Osteocyte (in vitro differentiated cells): ENCODE measurements at regions not wholly inside any gene's neighbourhood (a gene's known extent, or its start where the extent isn't known, plus 50 kb on each side); places are given as distances from the start of the nearest gene placed in this dataset.

Experiments
- DNase-seq: peaks from one replicate; pipeline ENCODE4 v3.0.0; 2021; ENCODE audit warnings: mixed read lengths; ENCODE audit not compliant: unreplicated experiment; ENCODE audit errors: extremely low spot score
- H3K27ac Mint-ChIP-seq: one replicate; pipeline ENCODE4 v1.8.0; 2021; ENCODE audit warnings: mild to moderate bottlenecking, mixed read lengths; ENCODE audit not compliant: unreplicated experiment
- H3K27me3 Mint-ChIP-seq: one replicate; pipeline ENCODE4 v1.8.0; 2021; ENCODE audit warnings: mixed read lengths; ENCODE audit not compliant: unreplicated experiment
- H3K36me3 Mint-ChIP-seq: one replicate; pipeline ENCODE4 v1.8.0; 2021; ENCODE audit warnings: mixed read lengths; ENCODE audit not compliant: unreplicated experiment
- H3K4me1 Mint-ChIP-seq: one replicate; pipeline ENCODE4 v1.8.0; 2021; ENCODE audit warnings: mixed read lengths; ENCODE audit not compliant: unreplicated experiment
- H3K4me3 Mint-ChIP-seq: one replicate; pipeline ENCODE4 v1.8.0; 2021; ENCODE audit warnings: mild to moderate bottlenecking, moderate library complexity, mixed read lengths; ENCODE audit not compliant: unreplicated experiment
- H3K9me3 Mint-ChIP-seq: one replicate; pipeline ENCODE4 v1.8.0; 2021; ENCODE audit warnings: mixed read lengths; ENCODE audit not compliant: unreplicated experiment
- CTCF ChIP-seq: fragments of 200-600 bp; sonication (generic); IDR thresholded peaks from 2 replicates; pipeline ENCODE4 v1.5.0; 2021; ENCODE audit warnings: antibody characterized with exemption, mild to moderate bottlenecking, moderate library complexity

DNA sequence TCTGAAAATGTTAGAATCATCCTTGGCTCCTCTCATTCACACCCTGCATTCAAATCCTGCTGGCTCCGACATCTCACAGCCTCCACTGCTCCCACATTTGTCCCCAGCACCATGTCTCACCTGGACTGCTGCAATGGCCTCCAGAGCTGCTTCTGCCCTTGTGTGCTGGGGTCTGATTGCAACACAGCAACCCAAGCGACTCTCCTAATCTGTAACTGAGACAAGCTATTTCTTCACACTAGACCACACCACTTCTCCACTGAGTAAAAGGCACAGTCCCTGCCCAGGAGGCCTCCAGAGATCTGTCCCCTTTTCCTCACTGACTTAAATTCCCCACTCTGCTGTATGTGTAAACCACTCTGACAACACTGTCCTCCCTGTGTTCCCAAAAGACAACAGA is 151.1 kb upstream of the TAS2R1 start:
- H3K27me3 Mint-ChIP-seq, result no peaks in the 10 kb centered on the region
- H3K9me3 Mint-ChIP-seq, result peaks cover 7% of the 10 kb centered on the region
- H3K36me3 Mint-ChIP-seq, result no peaks in the 10 kb centered on the region
- TF ChIP-seq CTCF, result no peak
- no peak overlapping the region for H3K4me3 Mint-ChIP-seq
- DNase-seq, result no peak
- peaks cover 15% of the 10 kb centered on the region for H3K4me1 Mint-ChIP-seq
- no peak overlapping the region for H3K27ac Mint-ChIP-seq

DNA sequence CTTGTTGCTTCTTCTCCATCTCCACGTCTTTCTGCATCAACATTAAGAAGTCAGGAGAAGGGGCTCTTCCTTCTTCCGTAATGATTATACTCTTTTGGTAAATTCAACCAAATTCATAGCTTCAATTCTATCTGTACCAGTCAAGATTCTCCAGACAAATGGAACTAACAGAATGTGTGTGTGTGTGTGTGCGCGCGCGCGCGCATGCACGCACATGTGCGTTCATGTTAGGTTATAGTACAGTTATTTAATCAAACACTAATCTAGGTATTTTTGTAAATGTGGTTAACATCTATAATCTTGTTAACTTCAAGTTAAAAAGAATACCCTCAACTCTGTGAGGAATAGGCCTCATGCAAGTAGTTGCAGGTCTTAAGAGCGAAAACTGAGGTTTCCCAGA is 150.3 kb upstream of the TAS2R1 start:
- Mint-ChIP-seq H3K4me3 (no peak overlapping the region), H3K27me3 (no peaks in the 10 kb centered on the region), H3K27ac (no peak overlapping the region), H3K9me3 (peaks cover 7% of the 10 kb centered on the region), H3K36me3 (no peaks in the 10 kb centered on the region), H3K4me1 (peaks cover 9% of the 10 kb centered on the region)
- no peak for TF ChIP-seq CTCF
- DNase-seq, result no peak

DNA sequence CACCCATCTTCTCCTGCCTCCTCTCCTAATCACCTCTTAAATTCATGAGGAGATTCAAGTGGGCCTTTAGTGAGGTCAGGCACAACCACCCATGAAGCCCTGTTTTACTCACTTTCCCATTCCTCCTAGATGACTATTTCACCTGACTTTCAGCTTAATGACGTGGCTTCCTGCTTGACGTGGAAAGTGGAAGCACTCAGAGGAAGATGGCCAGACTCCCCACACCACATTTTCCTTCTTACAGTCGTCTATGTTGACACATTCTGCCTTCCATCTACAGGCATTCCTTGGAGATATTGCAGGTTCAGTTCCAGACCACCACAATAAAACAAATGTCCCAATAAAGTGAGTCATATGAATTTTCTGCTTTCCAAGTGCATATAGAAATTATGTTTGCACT is 146.4 kb upstream of the TAS2R1 start:
- TF ChIP-seq CTCF, result no peak
- peaks cover 8% of the 10 kb centered on the region for H3K36me3 Mint-ChIP-seq
- no peak overlapping the region for H3K27ac Mint-ChIP-seq
- no peaks in the 10 kb centered on the region for H3K27me3 Mint-ChIP-seq
- peaks cover 1% of the 10 kb centered on the region for H3K4me1 Mint-ChIP-seq
- DNase-seq, result no peak
- peaks cover 28% of the 10 kb centered on the region for H3K9me3 Mint-ChIP-seq
- H3K4me3 Mint-ChIP-seq, result no peak overlapping the region

GRCh38 chr5:9775339-9775738 is 145.2 kb upstream of the TAS2R1 start:
- peaks cover 29% of the 10 kb centered on the region for H3K9me3 Mint-ChIP-seq
- TF ChIP-seq CTCF, result no peak
- DNase-seq, result no peak
- H3K4me1 Mint-ChIP-seq, result no peaks in the 10 kb centered on the region
- no peak overlapping the region for H3K4me3 Mint-ChIP-seq
- no peaks in the 10 kb centered on the region for H3K27me3 Mint-ChIP-seq
- no peak overlapping the region for H3K27ac Mint-ChIP-seq
- H3K36me3 Mint-ChIP-seq, result peaks cover 11% of the 10 kb centered on the region

GRCh38 chr5:9774472-9775079 is 144.4 kb upstream of the TAS2R1 start:
- H3K36me3 Mint-ChIP-seq, result peaks cover 11% of the 10 kb centered on the region
- H3K4me3 Mint-ChIP-seq, result no peak overlapping the region
- H3K27me3 Mint-ChIP-seq, result no peaks in the 10 kb centered on the region
- H3K9me3 Mint-ChIP-seq, result peaks cover 25% of the 10 kb centered on the region
- no peak for TF ChIP-seq CTCF
- no peaks in the 10 kb centered on the region for H3K4me1 Mint-ChIP-seq
- no peak overlapping the region for H3K27ac Mint-ChIP-seq
- no peak for DNase-seq
